ENCODE measurements at regions not wholly inside any gene's neighbourhood (a gene's known extent, or its start where the extent isn't known, plus 50 kb on each side); places are given as distances from the start of the nearest gene placed in this dataset.

- DNase-seq (ENCODE audit: low read depth), result no peak
Measured at GRCh38 chr9:134227451-134228411, 63.4 kb upstream of the RNU6ATAC start.

GRCh38 chr9:134228649-134229048, 64.3 kb upstream of the RNU6ATAC start:
- no peak for DNase-seq (ENCODE audit: low read depth)

GRCh38 chr9:134229466-134230091, 65.2 kb upstream of the RNU6ATAC start:
- DNase-seq (ENCODE audit: low read depth), result no peak

DNA sequence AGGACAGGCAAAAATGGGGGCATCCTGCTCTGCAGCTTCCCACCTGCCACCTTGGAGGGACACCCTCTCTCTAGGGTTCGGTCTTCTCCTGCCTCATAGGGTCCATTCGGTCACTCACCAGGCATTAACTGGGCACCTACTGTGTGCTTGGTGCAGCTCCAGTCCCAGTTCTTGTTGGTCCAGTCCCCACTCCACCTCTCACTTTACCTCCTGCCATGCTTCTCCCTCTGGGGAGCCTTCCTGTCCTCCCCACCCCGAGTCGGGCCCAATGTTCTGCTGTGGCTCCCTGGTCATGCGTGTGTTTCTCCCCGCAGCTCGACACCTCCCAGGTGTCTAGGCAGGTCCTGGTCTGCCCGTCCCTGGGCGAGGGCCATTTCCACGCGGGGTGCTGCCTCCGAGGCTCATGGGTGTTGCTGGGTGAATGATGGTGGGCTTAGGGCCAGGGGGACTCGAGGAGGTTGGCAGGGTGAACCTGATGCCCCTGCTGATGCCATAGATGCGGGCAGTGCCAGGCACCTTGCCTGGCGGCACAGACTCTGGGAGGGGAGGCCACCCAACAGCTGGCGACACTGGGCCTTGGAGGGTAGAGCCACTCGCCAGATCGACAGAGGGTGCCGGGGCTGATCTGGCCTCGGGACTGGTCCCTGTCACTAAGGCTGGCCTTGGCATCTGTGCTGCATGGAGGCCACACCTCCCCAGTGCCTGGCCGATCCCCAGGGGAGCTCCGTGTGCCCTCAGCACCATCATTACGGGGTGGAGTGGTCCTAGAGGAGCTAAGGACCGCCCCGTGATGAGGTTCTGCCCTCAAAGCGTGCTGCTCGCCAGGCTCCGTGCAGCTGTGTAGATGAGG, 66.0 kb upstream of the RNU6ATAC start:
- DNase-seq (ENCODE audit: low read depth), result no peak

- DNase-seq (ENCODE audit: low read depth), result no peak
Measured at GRCh38 chr9:134230942-134231325, 66.6 kb upstream of the RNU6ATAC start.

DNA sequence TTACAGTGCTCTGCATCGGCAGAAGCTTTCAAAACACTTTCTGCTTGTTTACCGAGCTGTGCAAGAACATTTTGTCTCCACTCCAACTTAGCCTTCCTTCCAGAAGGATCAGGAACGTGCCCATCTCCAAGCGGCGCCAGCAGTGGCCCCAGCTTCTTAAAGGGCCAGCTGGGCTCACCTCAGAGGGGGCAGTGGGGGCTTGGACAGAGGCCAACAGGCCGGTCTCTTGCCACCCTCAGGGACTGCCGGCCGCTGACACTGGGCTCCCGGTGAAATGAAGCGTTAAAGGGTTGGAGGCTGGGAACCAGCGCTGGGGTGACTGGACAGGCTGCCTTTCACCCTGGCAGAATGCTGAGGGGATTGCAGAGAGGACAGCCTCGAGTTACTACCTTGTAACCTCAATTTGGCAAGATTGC, 67.0 kb upstream of the RNU6ATAC start:
- DNase-seq (ENCODE audit: low read depth), result no peak

- DNase-seq (ENCODE audit: low read depth), result no peak
Measured at GRCh38 chr9:134231767-134232166, 67.4 kb upstream of the RNU6ATAC start.

- no peak for DNase-seq (ENCODE audit: low read depth)
Measured at GRCh38 chr9:134233022-134233421, 68.7 kb upstream of the RNU6ATAC start.

DNA sequence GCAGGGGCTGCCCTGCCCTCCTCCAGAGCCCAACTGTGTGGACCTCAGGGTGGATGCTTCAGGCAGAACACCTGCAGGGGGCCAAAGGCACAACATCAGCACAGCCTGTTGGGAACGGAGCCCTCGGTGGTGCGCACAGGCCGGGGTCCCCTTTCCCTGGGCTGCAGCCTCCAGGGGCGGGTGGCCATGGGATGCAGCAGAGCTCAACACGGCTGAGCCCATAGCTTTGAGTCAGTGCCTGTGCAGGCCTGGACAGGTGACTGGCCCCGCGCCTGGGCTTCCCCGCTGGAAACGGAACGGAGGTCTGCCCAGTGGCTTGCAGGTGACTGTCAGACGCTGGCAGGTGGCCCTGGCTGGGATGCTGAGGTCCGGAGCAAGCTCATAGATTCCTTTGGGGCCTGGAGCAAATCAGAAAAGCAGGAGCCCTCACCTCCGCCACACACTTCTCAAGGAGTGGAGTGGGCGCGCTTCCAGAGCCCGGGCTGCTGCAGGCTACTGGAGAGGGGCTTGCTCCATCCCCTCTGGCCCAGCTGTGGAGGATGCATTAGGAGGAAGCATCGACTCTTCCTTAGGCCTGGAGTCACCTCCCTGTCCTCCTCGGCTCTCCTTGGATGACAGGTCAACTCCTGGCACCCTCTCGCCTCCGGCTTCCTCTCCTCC, 69.8 kb upstream of the RNU6ATAC start:
- DNase-seq (ENCODE audit: low read depth), result no peak

DNA sequence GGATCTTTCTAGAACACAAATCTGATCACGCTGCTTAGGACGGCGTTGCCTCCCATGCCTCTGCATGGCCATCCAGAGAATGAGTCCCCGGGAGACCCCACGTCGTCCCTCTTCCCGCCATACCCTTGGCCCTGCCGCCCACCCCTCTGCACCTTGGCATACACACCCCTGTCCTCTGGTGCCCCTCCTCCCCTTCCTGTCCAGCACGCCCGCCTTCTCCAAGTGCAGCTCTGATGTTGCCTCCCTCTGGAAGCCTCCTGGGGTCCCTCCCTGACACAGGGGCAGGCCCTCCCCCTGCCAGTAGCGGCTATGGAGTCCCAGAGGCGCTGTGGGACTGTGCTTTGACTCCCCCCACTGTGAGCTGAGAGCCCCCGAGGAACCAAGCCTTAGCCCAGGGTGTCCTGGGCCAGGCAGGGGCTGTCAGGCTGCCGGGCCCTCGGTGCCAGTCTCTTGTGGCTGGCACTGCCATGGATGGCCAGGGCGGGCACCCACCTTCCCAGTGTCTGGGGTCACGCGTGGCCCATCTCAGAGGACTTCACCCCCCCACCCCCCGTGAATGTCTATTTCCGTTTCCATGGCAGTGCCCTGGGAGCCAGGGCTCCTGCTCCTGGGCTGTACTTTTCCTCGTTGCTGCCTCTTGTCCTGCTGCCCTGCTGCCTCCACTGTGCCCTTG, 70.5 kb upstream of the RNU6ATAC start:
- no peak for DNase-seq (ENCODE audit: low read depth)

DNA sequence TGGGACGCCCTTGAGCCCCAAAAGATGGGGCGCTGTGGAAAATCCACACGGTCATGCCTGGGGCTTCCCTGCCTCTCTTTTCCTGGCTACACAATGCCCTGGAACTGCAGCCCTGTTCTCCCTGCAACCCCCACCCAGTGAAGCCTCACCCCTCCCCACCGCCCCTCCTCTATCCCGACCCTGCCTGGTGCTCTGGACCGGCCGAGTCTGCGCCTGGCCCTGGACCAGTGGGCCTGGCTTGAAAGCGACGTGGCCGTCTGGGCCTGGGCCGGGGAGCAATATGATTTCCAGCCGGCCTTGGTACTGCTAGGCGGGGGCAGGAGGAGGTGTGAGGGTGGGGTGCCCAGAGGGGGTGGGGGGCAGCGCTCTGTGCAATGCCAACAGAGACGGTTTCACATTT, 71.0 kb upstream of the RNU6ATAC start:
- no peak for DNase-seq (ENCODE audit: low read depth)

DNA sequence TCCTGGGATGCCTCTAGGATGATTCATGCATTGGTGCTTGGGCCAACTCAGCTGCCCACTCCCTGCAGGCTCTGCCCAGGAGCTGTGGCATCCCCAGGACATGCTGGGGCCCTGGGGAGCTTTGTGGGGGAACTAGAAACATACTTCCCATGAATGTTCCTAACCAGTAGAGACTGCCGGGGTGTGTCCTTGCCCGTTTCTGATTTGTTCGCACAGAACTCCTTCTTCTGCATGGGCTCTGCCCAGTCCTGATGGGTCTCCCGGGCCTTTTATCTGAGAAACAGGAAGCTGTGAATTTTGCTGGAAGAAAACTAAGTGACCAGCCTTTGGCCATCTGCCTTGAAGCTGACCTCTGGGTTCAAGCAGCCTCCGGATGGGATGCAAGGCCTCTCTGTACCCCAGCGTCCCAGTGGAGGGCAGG, 71.6 kb upstream of the RNU6ATAC start:
- peak; percentile 30 for DNase-seq (ENCODE audit: low read depth)

DNA sequence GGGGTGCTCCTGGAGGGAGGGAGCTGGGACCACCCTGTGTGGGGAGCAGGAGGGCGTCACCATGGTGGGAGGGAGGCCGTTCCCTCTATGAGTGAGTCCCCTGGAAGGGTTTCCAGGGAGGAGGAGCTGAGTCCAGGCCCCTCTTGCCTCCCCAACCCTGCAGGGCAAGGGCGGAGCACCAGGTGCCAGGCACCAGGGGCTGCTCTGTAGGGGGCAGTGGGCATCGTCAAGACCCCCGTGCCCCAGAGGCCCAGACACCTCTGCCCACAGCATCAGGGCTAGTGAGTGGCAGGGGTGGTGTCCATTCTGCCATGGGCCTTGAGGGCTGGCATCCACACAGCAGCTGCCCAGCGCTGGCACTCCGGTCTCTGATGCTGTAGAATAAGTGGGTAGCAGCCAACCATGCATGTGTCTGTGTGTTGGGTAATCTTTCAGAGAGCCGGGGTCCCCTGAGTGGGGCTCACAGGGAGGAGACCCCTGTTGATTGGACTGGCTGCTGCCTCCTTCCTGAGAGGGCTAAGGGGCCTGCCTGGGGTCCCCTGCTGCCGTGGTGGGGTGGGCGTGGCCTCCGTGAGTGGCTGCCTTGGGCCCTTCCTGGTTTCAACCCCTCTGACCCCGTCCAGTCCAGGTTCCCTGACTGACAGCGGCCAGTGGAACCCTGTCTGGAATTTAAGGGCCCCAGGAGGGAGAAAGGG, 72.7 kb upstream of the RNU6ATAC start:
- DNase-seq (ENCODE audit: low read depth), result no peak

DNA sequence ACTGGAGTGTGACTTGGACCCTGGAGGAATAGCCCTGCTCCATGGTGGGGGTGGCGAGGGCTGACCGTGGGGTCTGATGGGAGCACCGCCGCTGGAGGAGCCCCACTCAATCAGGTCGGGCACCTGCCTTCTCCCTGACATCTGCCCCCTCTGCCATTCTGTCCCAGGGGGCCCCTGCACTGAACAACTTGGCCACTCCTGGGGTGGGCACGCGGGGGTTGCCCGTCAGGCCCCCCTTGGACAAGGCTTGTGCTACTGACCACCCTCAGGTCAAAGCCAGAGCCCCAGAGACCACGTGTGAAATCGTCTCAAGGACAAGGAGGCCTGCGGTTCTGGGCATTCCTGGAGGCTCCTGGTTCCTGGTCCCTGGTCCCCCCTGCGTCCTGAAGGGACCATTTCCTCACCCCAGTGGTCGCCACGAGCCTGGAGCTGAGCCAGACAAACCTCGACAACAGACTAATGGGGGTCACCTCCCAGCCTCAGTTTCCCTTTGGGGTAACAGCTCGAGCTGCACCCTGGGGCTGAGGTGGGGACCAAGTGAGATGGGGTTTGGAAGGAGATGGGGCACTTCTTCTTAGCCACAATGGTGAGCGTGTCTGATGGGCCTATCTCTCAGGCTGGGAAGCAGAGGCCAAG, 73.4 kb upstream of the RNU6ATAC start:
- no peak for DNase-seq (ENCODE audit: low read depth)

DNA sequence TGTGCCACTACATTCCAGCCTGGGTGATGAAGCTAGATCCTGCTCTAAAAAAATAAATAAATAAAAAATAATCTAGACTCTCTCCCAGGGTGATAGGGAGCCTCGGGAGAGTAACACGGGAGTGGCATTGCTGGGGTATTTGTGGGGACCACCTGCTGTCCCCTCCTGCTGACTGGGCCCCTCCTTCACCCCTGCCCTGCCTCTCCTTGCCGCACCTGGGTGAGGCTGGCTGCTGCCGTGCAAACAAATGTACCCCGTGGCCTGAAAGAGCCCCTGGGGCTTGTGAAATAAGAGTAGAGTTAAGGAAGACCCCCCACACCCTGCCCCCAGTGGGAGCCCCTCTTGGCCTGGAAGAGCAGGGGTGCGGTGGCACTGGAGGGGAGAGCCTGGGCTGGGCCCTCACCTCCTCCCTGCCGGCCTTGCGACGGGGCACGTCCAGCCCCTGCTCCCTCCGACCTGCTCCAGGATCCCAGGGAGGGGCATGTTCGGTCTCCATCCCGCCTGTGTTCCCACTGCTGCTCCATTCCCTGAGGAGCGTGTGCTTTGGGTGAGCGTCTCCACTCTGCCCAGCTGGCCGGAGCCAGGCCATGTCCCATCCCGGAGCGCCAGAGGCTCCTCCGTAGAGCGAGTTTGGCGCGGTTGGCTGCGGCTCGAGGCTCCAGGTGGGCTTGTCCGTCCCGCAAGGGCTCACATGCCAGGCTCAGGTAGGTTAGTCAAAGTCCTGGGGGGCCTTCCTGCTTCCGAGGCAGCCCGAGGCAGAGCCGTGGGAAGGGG, 75.0 kb upstream of the RNU6ATAC start:
- no peak for DNase-seq (ENCODE audit: low read depth)

GRCh38 chr9:134239939-134240338, 75.6 kb upstream of the RNU6ATAC start:
- no peak for DNase-seq (ENCODE audit: low read depth)

GRCh38 chr9:134240361-134240760, 76.0 kb upstream of the RNU6ATAC start:
- DNase-seq (ENCODE audit: low read depth), result no peak

DNA sequence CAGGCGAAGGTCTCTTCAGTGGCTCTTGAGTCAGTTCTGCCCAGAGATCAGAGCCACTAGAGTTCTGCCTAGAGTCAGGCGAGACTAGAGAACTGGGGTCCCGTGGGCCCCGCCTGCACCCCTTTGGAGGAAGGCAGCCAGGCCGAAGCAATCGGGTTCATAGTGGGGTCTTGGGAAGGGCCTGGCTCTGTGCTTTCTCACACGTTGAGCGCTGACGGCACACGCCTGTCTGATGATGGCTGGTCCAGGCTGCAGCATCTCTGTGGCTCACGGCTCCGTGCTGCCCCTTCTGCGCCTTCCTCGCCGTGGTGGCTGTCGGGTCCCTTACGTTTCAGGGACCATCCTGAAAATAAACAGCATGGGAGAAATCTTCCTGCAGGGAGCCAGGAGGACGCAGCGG, 78.3 kb upstream of the RNU6ATAC start:
- no peak for DNase-seq (ENCODE audit: low read depth)

GRCh38 chr9:134243778-134244467, 79.6 kb upstream of the RNU6ATAC start:
- DNase-seq (ENCODE audit: low read depth), result peak; percentile 14

All from EH (cell line).